Mesenchymal stem cell (in vitro differentiated cells and primary cell): ENCODE measurements at regions not wholly inside any gene's neighbourhood (a gene's known extent, or its start where the extent isn't known, plus 50 kb on each side); places are given as distances from the start of the nearest gene placed in this dataset.
A peak's percentile ranks its signal among the peaks of the same experiment; 100 is the strongest.

Source experiments
- DNase-seq: peaks from one replicate; pipeline ENCODE4 v3.0.0-alpha.2; 2013
- H2AFZ ChIP-seq: one replicate; pipeline ENCODE4 v1.6.1; 2013; ENCODE audit warnings: low read depth, mild to moderate bottlenecking, control low read depth, inconsistent platforms, low read length, moderate library complexity
- H2AK5ac ChIP-seq: 2 replicates; pipeline ENCODE4 v1.6.1; 2013; ENCODE audit warnings: low read length, moderate library complexity, mild to moderate bottlenecking, inconsistent platforms; ENCODE audit not compliant: severe bottlenecking
- H2BK120ac ChIP-seq: one replicate; pipeline ENCODE4 v1.6.1; 2013; ENCODE audit warnings: low read depth, mild to moderate bottlenecking, inconsistent platforms, low read length, moderate library complexity
- H2BK12ac ChIP-seq, 2 experiments: one replicate each; pipeline ENCODE4 v1.6.1; 2013; ENCODE audit warnings: inconsistent platforms in 2 of 2, low read length in 2 of 2, mild to moderate bottlenecking in 2 of 2, moderate library complexity in 2 of 2, control low read depth in 1 of 2
- H2BK15ac ChIP-seq: one replicate; pipeline ENCODE4 v1.6.1; 2013; ENCODE audit warnings: mild to moderate bottlenecking, low read depth, inconsistent platforms; ENCODE audit not compliant: poor library complexity, severe bottlenecking
- H2BK5ac ChIP-seq: 2 replicates; pipeline ENCODE4 v1.6.1; 2013; ENCODE audit warnings: low read depth, mild to moderate bottlenecking, low read length, control low read depth, inconsistent platforms; ENCODE audit not compliant: poor library complexity, severe bottlenecking
- H3K14ac ChIP-seq, 2 experiments: one replicate each; pipeline ENCODE4 v1.6.1; 2013; ENCODE audit warnings: inconsistent platforms in 2 of 2, low read length in 2 of 2, control low read depth in 1 of 2, mild to moderate bottlenecking in 1 of 2, moderate library complexity in 1 of 2
- H3K18ac ChIP-seq, 2 experiments: one replicate each; pipeline ENCODE4 v1.6.1; 2013; ENCODE audit warnings: inconsistent platforms in 2 of 2, low read length in 2 of 2, control low read depth in 1 of 2, low read depth in 1 of 2, mild to moderate bottlenecking in 1 of 2
- H3K23ac ChIP-seq, 2 experiments: one replicate each; pipeline ENCODE4 v1.6.1; 2013; ENCODE audit warnings: inconsistent platforms in 2 of 2, low read length in 2 of 2, mild to moderate bottlenecking in 2 of 2, moderate library complexity in 2 of 2, control low read depth in 1 of 2
- H3K27ac ChIP-seq: 2 replicates; pipeline ENCODE4 v1.5.1; 2013; ENCODE audit warnings: mild to moderate bottlenecking, moderate library complexity, low read length, control low read depth, inconsistent platforms; ENCODE audit not compliant: poor library complexity, severe bottlenecking
- H3K27me3 ChIP-seq, 2 experiments: 2 replicates each; pipeline versions ENCODE4 v1.6.1 to v1.7.0; 2013; ENCODE audit warnings: low read length in 2 of 2, mild to moderate bottlenecking in 2 of 2, moderate library complexity in 2 of 2, control low read depth in 1 of 2, inconsistent platforms in 1 of 2; ENCODE audit not compliant: control insufficient read depth in 1 of 2, insufficient read depth in 1 of 2
- H3K36me3 ChIP-seq, 2 experiments: 2 replicates each; pipeline versions ENCODE4 v1.6.1 to v1.7.0; 2013; ENCODE audit warnings: low read length in 2 of 2, control low read depth in 1 of 2, inconsistent platforms in 1 of 2, low read depth in 1 of 2, mild to moderate bottlenecking in 1 of 2; ENCODE audit not compliant: insufficient read depth in 2 of 2, control insufficient read depth in 1 of 2
- H3K4ac ChIP-seq, 2 experiments: one replicate each; pipeline ENCODE4 v1.6.1; 2013; ENCODE audit warnings: inconsistent platforms in 2 of 2, low read length in 2 of 2, mild to moderate bottlenecking in 2 of 2, moderate library complexity in 2 of 2, control low read depth in 1 of 2, low read depth in 1 of 2
- H3K4me1 ChIP-seq: 2 replicates; pipeline ENCODE4 v1.6.1; 2013; ENCODE audit warnings: low read depth, low read length, control low read depth; ENCODE audit not compliant: control insufficient read depth, insufficient read depth
- H3K4me2 ChIP-seq: 2 replicates; pipeline ENCODE4 v1.6.1; 2013; ENCODE audit warnings: low read length, mild to moderate bottlenecking, inconsistent platforms; ENCODE audit not compliant: poor library complexity, severe bottlenecking
- H3K4me3 ChIP-seq, 2 experiments: 2 replicates each; pipeline versions ENCODE4 v1.5.1 to v1.7.0; 2013; ENCODE audit warnings: low read length in 2 of 2, mild to moderate bottlenecking in 2 of 2, control low read depth in 1 of 2, low read depth in 1 of 2; ENCODE audit not compliant: insufficient read depth in 1 of 2
- H3K79me1 ChIP-seq: replicated peaks from 2 replicates; pipeline ENCODE4 v1.6.1; 2013; ENCODE audit warnings: mild to moderate bottlenecking, control low read depth, low read length, inconsistent platforms; ENCODE audit not compliant: poor library complexity, severe bottlenecking
- H3K9ac ChIP-seq: 2 replicates; pipeline ENCODE4 v1.7.0; 2013; ENCODE audit warnings: mild to moderate bottlenecking, low read length, moderate library complexity
- H3K9me3 ChIP-seq: 2 replicates; pipeline ENCODE4 v1.7.0; 2013; ENCODE audit warnings: mild to moderate bottlenecking, low read length; ENCODE audit not compliant: control insufficient read depth
- H4K8ac ChIP-seq: one replicate; pipeline ENCODE4 v1.6.1; 2013; ENCODE audit warnings: inconsistent platforms, mild to moderate bottlenecking, low read length, moderate library complexity
- H4K91ac ChIP-seq: one replicate; pipeline ENCODE4 v1.6.1; 2013; ENCODE audit warnings: mild to moderate bottlenecking, low read length, inconsistent platforms
- WGBS: methylation state at CpG from one replicate; pipeline ENCODE4 v1.1.7; 2013; ENCODE audit warnings: mixed read lengths; 5-methylcytosine and 5-hydroxymethylcytosine counted together

- H3K14ac ChIP-seq, result no peak overlapping the region
- H3K9me3 ChIP-seq, result no peaks in the 10 kb centered on the region
- H2BK12ac ChIP-seq, result no peak overlapping the region
- WGBS, result 60% methylated on average over 3 of the region's 3 CpGs
- DNase-seq, result peak; percentile 19
- no peak overlapping the region for H3K18ac ChIP-seq
- H2BK120ac ChIP-seq, result no peak overlapping the region
- no peak overlapping the region for H4K91ac ChIP-seq
- H4K8ac ChIP-seq, result no peak overlapping the region
- no peak overlapping the region for H3K4me3 ChIP-seq
- no peak overlapping the region for H3K9ac ChIP-seq
- no peak overlapping the region for H2BK15ac ChIP-seq
- peaks cover 5 to 77% of the 10 kb centered on the region in 2 experiments for H3K27me3 ChIP-seq
- H3K36me3 ChIP-seq, result no peaks in the 10 kb centered on the region
- no peak overlapping the region for H3K4ac ChIP-seq
- no peak overlapping the region for H3K27ac ChIP-seq
- no peaks in the 10 kb centered on the region for H3K4me1 ChIP-seq
- H2AK5ac ChIP-seq, result no peak overlapping the region
- no peak overlapping the region for H3K4me2 ChIP-seq
- no peak overlapping the region for H3K23ac ChIP-seq
- no peak overlapping the region for H2BK5ac ChIP-seq
- no peaks in the 10 kb centered on the region for H3K79me1 ChIP-seq
- H2AFZ ChIP-seq, result no peak overlapping the region
These were observed 136.4 kb downstream of the RPS24 start for GRCh38 chr10:78170026-78170475.

- H2AFZ ChIP-seq, result no peak overlapping the region
- peaks cover 0 to 75% of the 10 kb centered on the region in 2 experiments for H3K27me3 ChIP-seq
- no peaks in the 10 kb centered on the region for H3K4me1 ChIP-seq
- H2BK5ac ChIP-seq, result no peak overlapping the region
- H3K36me3 ChIP-seq, result no peaks in the 10 kb centered on the region
- no peaks in the 10 kb centered on the region for H3K79me1 ChIP-seq
- no peak overlapping the region for H3K23ac ChIP-seq
- H4K8ac ChIP-seq, result no peak overlapping the region
- no peak overlapping the region for H2BK120ac ChIP-seq
- H3K9ac ChIP-seq, result no peak overlapping the region
- WGBS, result 80% methylated on average over 5 of the region's 6 CpGs
- no peak overlapping the region for H3K4me3 ChIP-seq
- no peak overlapping the region for H3K4me2 ChIP-seq
- H3K18ac ChIP-seq, result no peak overlapping the region
- DNase-seq, result no peak
- H2BK15ac ChIP-seq, result peak overlapping the region; percentile 18
- no peak overlapping the region for H2AK5ac ChIP-seq
- H3K14ac ChIP-seq, result no peak overlapping the region
- H4K91ac ChIP-seq, result no peak overlapping the region
- no peaks in the 10 kb centered on the region for H3K9me3 ChIP-seq
- no peak overlapping the region for H2BK12ac ChIP-seq
- no peak overlapping the region for H3K4ac ChIP-seq
- H3K27ac ChIP-seq, result no peak overlapping the region
These were observed 138.2 kb downstream of the RPS24 start for GRCh38 chr10:78171633-78172400.

- Histone ChIP-seq H3K4ac (no peak overlapping the region), H3K27ac (no peak overlapping the region), H3K79me1 (no peaks in the 10 kb centered on the region), H2BK5ac (no peak overlapping the region), H2BK12ac (no peak overlapping the region), H2BK120ac (no peak overlapping the region), H3K23ac (no peak overlapping the region), H3K9ac (no peak overlapping the region), H3K18ac (no peak overlapping the region), H4K91ac (no peak overlapping the region), H2BK15ac (no peak overlapping the region), H2AK5ac (no peak overlapping the region), H3K4me3 (no peak overlapping the region), H3K36me3 (no peaks in the 10 kb centered on the region), H4K8ac (no peak overlapping the region), H3K14ac (no peak overlapping the region), H3K4me2 (no peak overlapping the region), H2AFZ (no peak overlapping the region), H3K27me3 (peaks cover 5 to 85% of the 10 kb centered on the region in 2 experiments), H3K9me3 (no peaks in the 10 kb centered on the region), H3K4me1 (no peaks in the 10 kb centered on the region)
- DNase-seq, result no peak
- WGBS, result 38% methylated on average over 6 of the region's 6 CpGs
These were observed 139.8 kb downstream of the RPS24 start for GRCh38 chr10:78173360-78174015.

- WGBS, result 70% methylated on average over 4 of the region's 5 CpGs
These were observed 141.9 kb downstream of the RPS24 start for GRCh38 chr10:78175444-78176015.

More at GRCh38 chr10:78175444-78176015, 141.9 kb downstream of the RPS24 start:
- H3K27me3 ChIP-seq, result peaks cover 25 to 94% of the 10 kb centered on the region in 2 experiments
- no peak overlapping the region for H2BK15ac ChIP-seq
- no peaks in the 10 kb centered on the region for H3K4me1 ChIP-seq
- no peaks in the 10 kb centered on the region for H3K36me3 ChIP-seq
- H4K91ac ChIP-seq, result no peak overlapping the region
- no peak overlapping the region for H2BK120ac ChIP-seq
- H3K9ac ChIP-seq, result no peak overlapping the region
- H3K14ac ChIP-seq, result no peak overlapping the region
- no peaks in the 10 kb centered on the region for H3K9me3 ChIP-seq
- H3K4me2 ChIP-seq, result no peak overlapping the region
- no peak overlapping the region for H4K8ac ChIP-seq
- H3K4me3 ChIP-seq, result no peak overlapping the region
- H3K23ac ChIP-seq, result no peak overlapping the region
- H3K79me1 ChIP-seq, result no peaks in the 10 kb centered on the region
- no peak overlapping the region for H2BK5ac ChIP-seq
- H3K18ac ChIP-seq, result no peak overlapping the region
- no peak overlapping the region for H2AFZ ChIP-seq
- no peak overlapping the region for H3K27ac ChIP-seq
- no peak overlapping the region for H2AK5ac ChIP-seq
- H2BK12ac ChIP-seq, result no peak overlapping the region
- no peak overlapping the region for H3K4ac ChIP-seq
- no peak for DNase-seq
